ENCODE measurements at regions not wholly inside any gene's neighbourhood (a gene's known extent, or its start where the extent isn't known, plus 50 kb on each side); places are given as distances from the start of the nearest gene placed in this dataset.

DNA sequence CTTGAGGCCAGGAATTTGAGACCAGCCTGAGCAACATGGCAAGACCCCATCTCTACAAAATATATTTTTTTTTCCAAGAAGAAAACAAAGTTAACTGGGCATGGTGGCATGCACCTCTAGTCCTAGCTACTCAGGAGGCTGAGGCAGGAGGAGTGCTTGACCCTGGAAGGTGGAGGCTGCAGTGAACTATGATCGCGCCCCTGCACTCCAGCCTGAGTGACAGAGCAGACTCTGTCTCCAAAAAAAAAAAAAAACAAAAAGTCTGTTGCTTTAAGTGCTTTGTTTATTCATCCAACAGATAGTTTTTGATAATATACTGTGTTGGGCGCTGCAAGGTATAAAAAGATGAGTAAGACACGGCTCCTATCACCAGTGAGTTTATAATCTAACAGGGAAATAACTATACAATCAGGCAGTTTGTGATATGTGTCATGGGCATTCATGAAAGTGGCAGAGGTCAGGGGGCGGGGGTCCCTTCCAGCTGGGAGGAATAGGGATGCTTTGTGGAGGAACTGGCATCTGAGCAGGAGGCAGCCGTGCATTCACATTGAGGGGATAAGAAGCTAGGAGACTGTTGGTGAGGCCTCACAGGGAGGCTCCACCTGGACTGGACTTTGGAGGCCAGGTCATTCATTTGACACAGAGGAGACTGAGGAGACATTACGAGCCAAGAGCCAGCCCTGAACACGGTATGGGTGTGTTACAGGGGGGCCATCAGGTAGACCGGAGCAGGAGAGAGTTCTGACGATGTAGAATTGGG is 67.3 kb upstream of the ERRFI1 start:
- TF ChIP-seq, protein P1, sequence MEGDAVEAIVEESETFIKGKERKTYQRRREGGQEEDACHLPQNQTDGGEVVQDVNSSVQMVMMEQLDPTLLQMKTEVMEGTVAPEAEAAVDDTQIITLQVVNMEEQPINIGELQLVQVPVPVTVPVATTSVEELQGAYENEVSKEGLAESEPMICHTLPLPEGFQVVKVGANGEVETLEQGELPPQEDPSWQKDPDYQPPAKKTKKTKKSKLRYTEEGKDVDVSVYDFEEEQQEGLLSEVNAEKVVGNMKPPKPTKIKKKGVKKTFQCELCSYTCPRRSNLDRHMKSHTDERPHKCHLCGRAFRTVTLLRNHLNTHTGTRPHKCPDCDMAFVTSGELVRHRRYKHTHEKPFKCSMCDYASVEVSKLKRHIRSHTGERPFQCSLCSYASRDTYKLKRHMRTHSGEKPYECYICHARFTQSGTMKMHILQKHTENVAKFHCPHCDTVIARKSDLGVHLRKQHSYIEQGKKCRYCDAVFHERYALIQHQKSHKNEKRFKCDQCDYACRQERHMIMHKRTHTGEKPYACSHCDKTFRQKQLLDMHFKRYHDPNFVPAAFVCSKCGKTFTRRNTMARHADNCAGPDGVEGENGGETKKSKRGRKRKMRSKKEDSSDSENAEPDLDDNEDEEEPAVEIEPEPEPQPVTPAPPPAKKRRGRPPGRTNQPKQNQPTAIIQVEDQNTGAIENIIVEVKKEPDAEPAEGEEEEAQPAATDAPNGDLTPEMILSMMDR (IDR thresholded peaks at IDR 0.05; ENCODE audit: poor library complexity) = no peak
- TF ChIP-seq EZH2 (IDR thresholded peaks at IDR 0.05; ENCODE audit: borderline replicate concordance) (no peak), EZH2phosphoT487 (IDR thresholded peaks at IDR 0.05; ENCODE audit: low read depth, severe bottlenecking, unreplicated experiment) (no peak)

Measured in hepatocyte (in vitro differentiated cells).